IPS DF 4.7 (cell line): ENCODE measurements at regions not wholly inside any gene's neighbourhood (a gene's known extent, or its start where the extent isn't known, plus 50 kb on each side); places are given as distances from the start of the nearest gene placed in this dataset.

Experiments
- DNase-seq: peaks from one replicate; pipeline ENCODE4 v3.0.0-alpha.2; 2013; ENCODE audit warnings: low spot score; ENCODE audit errors: extremely low read depth

DNA sequence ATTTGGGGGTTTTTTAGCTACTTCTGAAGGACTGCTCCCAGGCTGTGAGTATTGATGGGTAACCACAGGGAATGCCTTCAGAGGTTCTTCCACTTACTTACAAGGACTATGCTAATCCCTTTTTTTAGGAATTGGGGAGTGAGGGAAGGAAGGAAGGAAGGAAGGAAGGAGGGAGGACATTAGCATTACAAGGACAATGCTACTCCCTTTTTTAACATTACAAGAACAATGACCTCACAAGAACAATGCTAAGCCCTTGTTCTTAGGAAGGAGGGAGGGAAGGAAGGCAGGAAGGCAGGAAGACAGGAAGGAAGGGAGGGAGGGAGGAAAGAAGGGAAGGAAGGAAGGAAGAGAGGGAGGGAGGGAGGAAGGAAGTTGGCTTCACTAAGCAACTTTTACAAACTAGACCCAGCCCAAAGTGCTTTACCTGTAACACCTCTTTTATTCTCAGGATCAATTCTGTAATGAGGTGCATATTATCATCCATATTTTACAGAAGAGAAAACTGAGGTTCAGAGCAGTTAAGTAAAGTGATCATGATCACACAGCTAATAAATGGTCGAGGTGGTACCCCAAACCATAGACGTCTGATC, 446.8 kb upstream of the JARID2 start:
- no peak for DNase-seq

DNA sequence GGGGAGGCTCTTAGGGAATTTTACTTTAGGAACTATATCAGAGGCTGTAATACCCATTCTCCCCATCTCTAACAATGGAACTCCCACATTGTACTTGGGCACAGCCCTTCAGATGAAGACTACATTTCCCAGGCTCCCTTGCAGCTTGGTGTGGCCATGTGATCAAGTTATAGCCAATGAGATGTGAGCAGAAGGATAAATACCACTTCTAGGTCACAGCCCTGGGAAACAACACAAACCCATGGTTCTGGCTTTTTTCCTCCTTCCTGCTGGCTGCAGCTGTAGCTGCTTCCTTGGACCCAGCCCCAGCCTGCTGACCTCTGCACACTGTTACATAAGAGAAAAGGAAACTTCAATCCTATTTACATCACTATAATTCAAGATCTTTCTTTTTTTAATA, 445.9 kb upstream of the JARID2 start:
- no peak for DNase-seq

DNA sequence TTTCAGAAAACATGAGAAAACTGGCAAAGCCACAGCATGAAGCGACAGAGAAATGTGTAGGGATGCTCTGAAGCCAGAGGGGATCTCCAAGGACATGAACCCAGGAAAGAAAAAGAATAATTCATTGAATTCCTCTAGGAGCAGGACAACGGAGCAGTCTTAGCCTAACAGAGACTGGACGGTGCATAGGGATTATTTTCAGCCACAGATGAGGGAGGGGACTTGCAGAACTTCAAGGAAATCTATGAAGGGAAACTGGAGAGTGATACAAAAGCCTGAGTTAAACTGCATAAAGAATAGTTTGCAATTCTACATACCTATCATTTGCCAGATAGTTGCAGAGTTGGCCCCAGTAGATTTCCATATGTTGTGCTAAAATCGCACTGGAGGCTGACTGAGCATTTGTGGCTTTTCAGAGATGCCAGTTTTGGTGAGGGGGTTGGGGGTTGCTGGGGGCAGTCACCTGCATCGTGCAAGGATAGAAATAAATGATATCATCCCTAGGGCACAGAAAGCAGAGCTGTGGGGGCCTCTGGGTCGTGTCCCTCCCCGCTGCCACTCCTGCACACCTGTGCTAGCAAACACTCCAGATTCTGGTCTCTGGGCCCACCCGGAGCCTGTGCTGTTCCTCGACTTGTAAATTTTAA, 443.2 kb upstream of the JARID2 start:
- no peak for DNase-seq

DNA sequence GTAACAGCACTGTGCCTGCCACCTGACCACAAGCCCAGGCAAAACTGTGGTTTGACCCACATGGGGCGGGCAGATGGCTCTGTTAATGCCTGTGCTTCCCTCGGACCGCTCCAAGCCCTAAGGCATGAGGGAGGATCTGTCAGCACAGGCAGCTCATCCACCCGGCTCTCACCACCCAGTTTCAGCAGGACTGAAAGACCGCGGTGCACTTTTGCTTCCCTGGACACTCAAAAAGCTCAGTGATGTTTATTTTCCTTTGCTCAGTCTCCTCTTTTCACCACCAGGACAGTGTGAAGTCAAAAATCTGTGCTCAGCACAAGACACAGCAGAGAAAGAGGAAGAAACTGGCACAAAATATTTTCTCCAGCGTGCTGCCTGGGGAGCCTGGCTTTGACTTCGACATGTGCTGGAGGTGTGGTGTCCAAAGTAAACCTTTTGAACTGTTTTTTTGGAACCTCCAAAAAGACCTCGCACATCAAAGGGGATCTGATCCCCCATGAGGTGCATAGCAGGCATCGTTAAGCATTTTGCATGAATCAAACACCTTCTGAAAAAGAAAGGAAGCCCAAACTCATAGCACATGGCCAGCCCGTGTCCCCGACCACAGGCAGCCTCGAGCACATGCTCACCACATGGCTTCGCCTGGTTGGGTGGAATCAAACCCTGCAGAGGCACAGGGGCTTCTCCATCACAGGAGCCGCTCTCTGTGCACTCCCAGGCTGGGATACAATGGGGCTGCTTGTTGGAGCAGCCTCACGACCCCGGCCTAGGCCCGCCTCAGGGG, 441.7 kb upstream of the JARID2 start:
- no peak for DNase-seq

DNA sequence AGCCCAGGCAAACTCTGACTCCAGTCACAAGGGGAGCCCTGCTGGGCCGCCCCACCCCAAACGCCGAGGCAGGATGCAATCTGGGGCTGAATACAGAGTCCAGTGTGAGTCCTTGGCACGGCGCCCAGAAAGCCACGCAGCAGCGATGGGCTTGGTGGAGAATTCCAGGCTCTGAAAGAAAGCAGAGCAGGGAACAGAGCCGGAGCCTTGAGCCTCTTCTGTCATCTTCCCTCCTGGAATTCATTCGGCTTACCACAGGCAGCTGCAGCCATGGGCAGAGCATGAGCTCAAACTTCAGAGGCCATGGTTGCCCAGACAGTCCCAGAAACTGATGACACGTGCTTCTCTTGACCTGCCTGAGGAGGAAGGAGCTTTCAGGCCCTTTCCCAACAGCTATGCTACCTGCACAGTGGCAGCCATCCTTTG, 441.1 kb upstream of the JARID2 start:
- DNase-seq, result no peak

DNA sequence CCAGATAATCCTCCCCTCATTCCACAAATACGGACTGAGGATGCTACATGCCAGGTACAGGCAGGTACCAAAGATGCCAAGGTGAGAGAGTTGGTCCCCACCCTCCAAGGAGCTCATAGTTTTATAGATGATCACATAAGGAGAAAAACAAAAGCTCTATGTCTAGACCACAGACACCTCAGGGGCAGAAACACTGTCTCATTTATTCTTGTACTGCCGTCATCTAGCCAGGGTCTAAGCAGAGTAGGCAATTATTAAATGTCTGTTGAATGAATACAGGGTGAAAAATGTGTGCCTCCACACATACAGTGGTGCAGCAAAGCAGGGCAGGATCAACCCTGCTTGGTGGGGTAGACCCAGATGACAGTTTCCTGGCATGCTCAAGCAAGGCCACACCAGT, 439.8 kb upstream of the JARID2 start:
- DNase-seq, result no peak

DNA sequence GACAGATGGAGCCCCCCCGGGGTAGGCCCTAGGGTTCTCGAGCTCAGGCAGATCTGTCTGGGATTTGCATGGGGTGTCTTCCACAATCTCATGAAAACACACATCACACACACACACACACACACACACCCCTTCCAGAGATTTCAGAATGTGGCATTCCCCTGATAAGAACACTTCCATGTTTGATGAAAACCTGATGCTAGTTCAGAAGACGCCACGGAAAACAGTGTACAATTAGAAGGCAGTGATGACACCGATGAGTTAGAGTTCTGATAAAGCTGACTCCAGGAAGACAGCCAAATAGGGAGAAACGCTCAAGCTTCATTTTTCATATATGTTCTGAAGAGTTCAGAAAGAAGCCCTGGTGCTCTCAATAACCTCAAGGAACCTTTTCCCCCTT, 438.7 kb upstream of the JARID2 start:
- no peak for DNase-seq

DNA sequence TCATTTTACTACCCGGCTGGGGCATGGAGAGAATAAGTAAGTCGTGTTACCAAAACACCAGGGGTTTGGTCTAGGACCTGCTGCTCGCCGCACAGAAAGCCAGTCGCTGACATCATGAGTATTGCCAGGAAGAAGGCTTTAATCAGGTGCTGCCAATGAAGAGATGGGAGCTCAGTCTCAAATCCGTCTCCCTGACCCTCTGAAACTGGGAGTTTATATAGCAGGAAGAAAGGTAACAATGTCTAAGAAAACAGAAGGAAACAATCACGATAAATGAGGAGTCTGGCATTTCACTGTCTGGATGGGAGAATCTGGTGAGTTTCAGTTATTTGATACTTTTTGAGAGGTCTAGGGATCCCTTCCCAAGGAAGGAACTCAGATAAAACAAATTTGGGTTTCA, 437.9 kb upstream of the JARID2 start:
- no peak for DNase-seq

DNA sequence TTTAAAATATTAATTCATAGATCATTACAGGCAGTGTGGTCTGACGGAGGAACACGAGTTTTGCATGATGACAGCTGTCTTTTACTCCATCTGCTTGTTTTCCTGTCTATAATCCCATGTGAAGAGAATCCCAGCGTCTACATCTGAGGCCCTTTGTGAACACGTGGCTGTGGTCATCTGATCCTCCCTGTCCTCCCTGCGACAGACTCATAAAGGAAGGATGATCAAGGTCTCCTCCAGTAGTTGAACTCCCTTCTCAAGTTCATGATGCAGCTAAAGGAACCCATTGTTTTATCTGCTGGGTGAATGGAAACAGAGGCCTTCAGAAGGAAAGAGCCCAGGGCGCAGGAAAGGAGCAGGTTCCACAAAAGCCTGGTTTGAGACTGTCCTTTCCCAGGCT, 435.8 kb upstream of the JARID2 start:
- DNase-seq, result no peak

DNA sequence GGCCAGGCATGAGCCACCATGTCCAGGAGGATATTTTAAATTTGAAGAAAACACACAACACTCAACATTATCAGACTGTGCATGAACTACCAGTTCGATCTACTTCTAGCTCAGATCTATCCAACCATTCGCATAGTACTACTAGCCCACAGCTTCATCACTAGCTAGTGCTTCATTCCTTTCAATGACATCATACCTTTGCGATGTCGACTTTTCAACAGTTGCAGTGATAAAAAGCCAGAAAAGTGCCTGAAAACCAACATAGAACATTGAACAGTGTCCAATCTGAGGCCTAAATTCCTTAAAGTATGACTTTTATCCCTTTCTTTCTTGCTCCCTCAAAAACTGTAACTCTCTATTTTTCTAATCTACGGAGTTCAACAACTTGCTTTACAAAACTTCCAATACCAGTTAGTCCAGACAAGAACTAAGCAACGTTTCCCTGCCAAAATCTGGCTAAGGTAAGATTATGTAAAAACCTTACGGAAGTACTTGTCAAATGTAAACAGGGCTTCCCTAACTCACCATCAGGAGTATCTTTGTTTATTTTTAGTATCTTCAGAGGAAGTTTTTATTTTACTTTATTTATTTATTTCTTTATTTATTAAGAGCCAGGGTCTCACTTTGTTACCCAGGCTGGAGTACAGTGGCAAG, 434.0 kb upstream of the JARID2 start:
- no peak for DNase-seq

DNA sequence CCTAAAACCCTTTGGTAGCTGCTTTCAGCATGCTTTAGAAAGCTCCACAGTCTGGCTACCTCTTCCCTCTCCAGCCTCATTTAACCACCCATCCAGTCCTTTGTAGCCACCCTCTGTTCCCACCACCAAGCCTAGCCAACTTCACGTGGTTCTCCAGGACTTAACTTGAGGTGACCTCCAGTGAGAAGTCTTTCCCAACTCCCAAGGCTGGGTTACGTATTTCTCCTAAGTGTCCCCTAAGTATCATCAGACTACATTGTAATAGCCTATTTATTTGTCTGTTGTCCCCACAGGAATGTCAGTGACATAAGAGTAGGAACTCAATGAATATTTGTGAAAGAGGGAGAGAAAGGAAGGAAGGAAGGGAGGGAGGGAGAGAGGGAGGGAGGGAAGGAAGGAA, 431.9 kb upstream of the JARID2 start:
- DNase-seq, result no peak

DNA sequence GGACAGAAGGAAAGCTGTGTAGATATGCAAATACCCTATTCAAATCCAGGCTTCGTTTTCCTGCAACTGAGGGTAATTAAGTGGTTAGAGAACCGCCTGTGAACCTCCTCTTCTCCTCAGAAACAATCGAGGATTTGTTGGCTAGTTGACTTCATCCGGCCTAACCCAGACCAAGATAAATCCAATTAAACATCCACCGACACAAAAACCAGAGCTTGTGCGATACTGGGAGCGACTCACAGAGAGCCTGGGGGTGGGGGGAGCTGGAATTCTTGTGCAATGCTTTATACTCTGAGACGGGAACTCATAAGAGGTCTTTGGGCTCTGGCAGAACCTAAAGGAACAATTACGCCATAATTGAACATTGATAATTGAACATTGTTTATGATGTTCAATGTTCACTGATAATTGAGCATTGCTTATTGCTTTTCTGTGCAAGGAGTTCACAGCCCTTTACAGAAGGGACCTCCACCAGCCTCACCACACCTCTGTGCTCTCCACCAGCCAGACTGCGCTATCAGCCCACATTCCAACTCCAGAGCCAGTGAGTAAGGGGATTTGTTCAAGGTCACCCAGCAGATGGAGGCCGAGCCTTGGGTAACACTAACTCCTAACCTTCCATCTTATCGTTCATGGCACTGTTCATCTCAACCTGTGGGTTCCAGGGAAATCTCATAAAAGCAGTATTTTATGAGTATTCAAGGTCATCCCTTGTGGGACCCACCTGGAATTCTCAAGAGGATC, 429.6 kb upstream of the JARID2 start:
- no peak for DNase-seq

DNA sequence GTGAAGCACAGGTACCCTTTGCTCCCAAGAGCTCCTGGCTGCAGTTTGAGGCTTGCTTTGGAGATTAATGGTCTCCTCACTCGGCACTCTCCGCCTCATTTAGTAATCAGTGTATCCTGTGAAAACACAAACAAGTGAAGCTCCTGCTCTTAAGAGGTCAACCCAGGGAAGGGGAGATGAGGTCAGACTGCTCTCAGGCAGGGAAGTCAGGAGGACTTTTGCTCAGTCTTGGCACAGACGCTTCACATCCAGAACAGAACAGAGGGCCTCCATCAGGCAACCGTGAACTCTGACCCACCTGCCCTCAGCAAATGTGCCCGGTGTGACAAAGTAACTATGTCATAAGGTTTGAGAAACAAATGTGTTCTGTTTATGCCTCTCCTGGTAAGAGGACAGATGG, 428.8 kb upstream of the JARID2 start:
- no peak for DNase-seq

DNA sequence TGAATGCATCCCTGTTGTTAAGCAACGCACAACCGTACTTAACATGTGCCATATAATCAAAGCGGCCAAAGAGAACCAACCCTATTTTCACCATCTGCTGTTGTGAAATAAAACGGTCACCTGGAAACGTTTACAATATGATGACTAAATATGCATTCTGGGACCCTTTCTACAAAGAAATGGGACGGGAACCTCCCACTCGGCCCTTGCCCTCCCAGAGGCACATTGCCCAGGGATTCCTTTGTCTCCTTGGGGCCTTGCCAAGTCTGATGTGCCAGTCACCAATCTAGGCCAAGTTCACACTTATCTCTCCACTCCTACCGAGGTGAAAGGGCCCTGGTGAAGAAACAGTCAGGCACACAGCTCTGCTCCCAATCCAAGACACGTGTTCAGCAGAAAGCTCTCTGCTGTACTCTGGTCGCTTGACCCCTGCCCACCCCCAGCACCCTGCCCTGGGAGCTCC, 427.4 kb upstream of the JARID2 start:
- DNase-seq, result no peak

DNA sequence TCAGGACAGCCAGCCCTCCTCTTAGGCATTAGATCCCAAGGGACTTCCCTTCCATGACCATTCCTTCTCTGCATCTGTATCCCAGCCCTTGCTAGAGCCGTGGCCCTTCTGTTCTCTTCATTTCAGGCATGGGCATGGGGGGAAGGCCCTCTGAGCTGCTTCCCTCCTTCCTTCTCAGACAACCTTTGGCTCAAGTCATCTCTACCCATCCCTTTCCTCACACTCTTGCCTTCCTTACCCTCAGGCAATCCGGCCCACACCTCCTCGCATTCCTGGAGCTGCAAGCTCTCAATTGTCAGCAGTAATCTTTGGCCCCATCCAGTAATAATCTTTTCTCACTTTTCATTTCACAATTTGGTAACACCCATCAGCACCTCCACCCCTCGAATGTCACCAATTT, 426.9 kb upstream of the JARID2 start:
- no peak for DNase-seq

DNA sequence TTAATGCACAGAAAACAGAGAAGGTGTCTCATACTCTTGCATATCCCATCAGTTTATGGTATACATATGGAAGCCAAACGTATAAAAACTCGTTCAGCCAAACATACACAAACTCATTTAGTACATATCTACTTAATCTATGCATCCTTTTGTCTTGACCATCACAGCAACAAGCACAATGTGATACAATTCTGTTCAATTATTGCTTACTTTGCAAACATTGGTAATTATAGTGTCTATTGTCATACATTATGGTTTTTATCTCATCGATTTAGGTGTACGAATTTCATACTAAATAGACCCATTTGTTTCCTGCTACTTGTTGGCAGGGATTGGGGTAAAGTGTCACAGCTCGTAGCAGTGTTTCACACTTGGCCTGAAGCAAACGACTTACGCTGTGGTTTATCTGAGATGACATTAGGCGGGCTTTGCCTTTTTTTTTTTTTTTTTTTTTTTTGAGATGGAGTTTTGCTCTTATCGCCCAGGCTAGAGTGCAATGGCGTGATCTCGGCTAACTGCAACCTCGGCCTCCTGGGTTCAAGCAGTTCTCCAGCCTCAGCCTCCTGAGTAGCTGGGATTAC, 425.9 kb upstream of the JARID2 start:
- DNase-seq, result no peak

DNA sequence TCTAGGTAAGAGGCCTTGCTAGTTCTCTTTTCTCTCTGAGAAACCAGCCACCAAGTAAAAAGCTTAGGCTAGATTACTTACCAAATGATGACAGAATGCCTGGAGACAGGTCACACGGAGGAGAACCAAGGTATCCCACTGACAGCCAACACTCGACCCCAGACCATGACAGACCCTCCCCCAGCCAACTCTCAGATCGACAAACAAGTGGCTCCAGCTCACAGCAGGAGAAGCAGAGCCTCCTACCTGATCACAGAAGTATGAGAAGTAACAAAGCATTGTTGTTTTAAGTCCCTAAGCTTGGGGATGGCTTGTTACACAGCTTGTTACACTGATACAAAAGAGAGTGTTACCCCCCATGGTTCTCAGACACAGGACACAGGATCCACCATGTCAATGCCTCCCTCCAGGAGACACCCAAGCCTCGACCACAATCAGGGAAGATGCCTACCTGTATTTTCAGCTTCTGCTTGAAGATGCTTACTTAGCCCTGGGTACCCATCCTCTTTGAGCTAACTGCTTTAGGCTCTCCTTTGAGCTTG, 423.8 kb upstream of the JARID2 start:
- DNase-seq, result no peak

DNA sequence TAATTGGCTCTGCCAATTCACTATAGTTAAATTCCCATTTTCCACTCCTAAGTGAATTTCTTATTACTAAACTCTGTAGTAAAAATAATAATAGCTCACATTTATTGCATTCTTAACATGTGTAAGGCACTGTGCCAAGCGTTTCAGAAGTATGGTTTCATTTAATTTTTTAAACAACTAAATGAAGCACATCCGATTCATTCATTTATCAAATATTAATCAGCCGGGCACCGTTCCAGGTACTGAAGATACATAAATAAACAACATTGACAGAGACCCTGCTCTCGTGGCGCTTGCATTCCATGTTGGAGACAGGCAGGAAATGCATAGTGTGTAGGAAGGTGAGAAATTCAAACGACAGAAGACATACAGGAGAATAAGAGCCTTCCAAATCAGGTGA, 423.2 kb upstream of the JARID2 start:
- no peak for DNase-seq

DNA sequence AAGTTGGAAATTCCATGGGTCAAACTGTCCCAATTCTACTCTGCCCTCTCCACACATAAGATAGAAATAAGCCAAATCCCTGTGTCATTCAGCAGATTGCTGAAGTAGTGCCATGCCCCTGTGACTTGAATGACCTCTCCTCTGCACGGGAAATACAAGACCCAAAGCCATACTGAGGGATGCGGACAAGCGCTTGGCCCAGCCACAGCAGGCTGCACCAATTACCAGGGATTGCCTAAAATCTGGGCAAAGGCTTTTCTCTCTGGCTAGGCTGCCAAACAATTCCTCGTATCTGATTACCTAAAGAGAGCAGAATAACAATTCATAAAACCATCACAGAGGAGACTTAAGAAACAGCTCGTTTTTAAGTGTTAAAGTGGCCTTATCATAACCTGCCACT, 421.8 kb upstream of the JARID2 start:
- no peak for DNase-seq

DNA sequence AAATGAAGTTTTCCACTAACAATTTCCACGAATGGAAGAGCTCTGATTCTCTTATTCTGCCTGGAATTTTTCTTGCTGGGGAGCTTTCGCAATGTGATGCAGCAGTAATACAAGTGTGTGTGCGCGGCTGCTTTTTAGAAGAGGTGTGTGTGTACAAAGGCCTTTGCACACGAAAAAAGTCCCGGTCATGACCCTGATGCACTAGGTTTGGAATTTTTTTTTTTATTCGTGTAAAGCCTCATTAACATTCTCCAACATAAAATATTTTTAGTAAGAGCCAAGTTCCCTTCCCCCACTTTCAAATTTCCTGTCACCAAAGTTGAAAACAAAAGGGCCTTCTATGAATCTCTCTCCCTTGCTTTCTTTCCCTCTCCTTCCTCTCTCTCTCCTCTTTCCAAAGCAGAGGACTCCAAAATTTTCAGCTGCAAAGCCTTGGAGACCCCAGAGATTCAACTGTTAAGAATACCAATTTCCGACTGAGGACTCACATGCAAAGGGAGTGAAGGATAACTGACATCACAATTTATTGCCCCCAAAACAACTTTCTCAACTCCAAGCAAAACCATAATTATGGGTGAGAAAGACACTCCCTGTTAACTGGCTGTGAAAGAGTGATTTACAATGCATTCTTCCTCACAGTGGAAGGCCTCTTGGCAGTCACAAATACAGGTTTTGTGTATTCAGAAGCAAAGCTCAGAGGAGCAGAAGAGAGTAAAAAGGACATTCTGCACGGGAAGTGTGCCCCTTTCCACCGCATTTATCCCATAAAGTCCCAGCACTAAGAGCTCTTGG, 421.2 kb upstream of the JARID2 start:
- peak; percentile 25 for DNase-seq
